NCI-H510A treated with DMSO at 0.1 percent for 48 hours (cell line): ENCODE measurements at regions not wholly inside any gene's neighbourhood (a gene's known extent, or its start where the extent isn't known, plus 50 kb on each side); places are given as distances from the start of the nearest gene placed in this dataset.

Source experiments
- DNase-seq: peaks from one replicate; lab custom pipeline; 2025; lab: John Stamatoyannopoulos, UW

GRCh38 chr11:8323161-8323935 lies 59.7 kb upstream of the LMO1 start:
- no peak for DNase-seq

- no peak for DNase-seq
Measured at GRCh38 chr11:8321876-8322275, 58.2 kb upstream of the LMO1 start.

- DNase-seq: no peak
Measured at GRCh38 chr11:8320076-8320475, 56.4 kb upstream of the LMO1 start.

- DNase-seq: no peak
Measured at GRCh38 chr11:8318536-8318935, 54.9 kb upstream of the LMO1 start.

- DNase-seq: no peak
Measured at GRCh38 chr11:8317159-8317558, 53.5 kb upstream of the LMO1 start.

- no peak for DNase-seq
Measured at GRCh38 chr11:8315954-8316353, 52.3 kb upstream of the LMO1 start.

- DNase-seq: peak; percentile 39
Measured at GRCh38 chr11:8315463-8315862, 51.8 kb upstream of the LMO1 start.

GRCh38 chr11:8314916-8315315 lies 51.2 kb upstream of the LMO1 start:
- DNase-seq: no peak

- DNase-seq: no peak
Measured at GRCh38 chr11:8313504-8314090, 49.9 kb upstream of the LMO1 start.
